Liver (tissue), 8 donors: ENCODE measurements at regions not wholly inside any gene's neighbourhood (a gene's known extent, or its start where the extent isn't known, plus 50 kb on each side); places are given as distances from the start of the nearest gene placed in this dataset.

Experiments used
- DNase-seq: peaks from one replicate; pipeline ENCODE4 v3.0.0-alpha.2; 2017; ENCODE audit warnings: low spot score
- H3K27ac ChIP-seq, 2 donors: one replicate each; pipeline ENCODE4 v1.7.0; 2013; ENCODE audit warnings: inconsistent platforms in 2 of 2, low read length in 2 of 2, control low read depth in 1 of 2, low read depth in 1 of 2, mild to moderate bottlenecking in 1 of 2
- H3K27me3 ChIP-seq, 4 donors: one replicate each; pipeline versions ENCODE4 v1.6.1 to v1.7.0; 2013; ENCODE audit warnings: low read length in 3 of 4, inconsistent platforms in 1 of 4, mild to moderate bottlenecking in 1 of 4, moderate library complexity in 1 of 4; ENCODE audit not compliant: control insufficient read depth in 4 of 4, insufficient read depth in 4 of 4
- H3K36me3 ChIP-seq, 4 donors: one replicate each; pipeline versions ENCODE4 v1.6.1 to v1.7.0; 2013; ENCODE audit warnings: low read length in 3 of 4, mild to moderate bottlenecking in 3 of 4, low read depth in 1 of 4, moderate library complexity in 1 of 4; ENCODE audit not compliant: control insufficient read depth in 4 of 4, insufficient read depth in 3 of 4
- H3K4me1 ChIP-seq, 4 donors: one replicate each; pipeline versions ENCODE4 v1.6.1 to v1.7.0; 2013; ENCODE audit warnings: low read length in 3 of 4, mild to moderate bottlenecking in 3 of 4, moderate library complexity in 1 of 4; ENCODE audit not compliant: control insufficient read depth in 4 of 4, insufficient read depth in 4 of 4
- H3K4me3 ChIP-seq, 3 donors: one replicate each; pipeline versions ENCODE4 v1.6.1 to v1.7.0; 2013; ENCODE audit warnings: low read length in 3 of 3, control low read depth in 1 of 3, low read depth in 1 of 3, mild to moderate bottlenecking in 1 of 3
- H3K9ac ChIP-seq, 2 donors: one replicate each; pipeline ENCODE4 v1.7.0; 2013; ENCODE audit warnings: low read length in 2 of 2, mild to moderate bottlenecking in 2 of 2, moderate library complexity in 2 of 2, control low read depth in 1 of 2, low read depth in 1 of 2
- H3K9me3 ChIP-seq, 4 donors: one replicate each; pipeline versions ENCODE4 v1.6.1 to v1.7.0; 2013; ENCODE audit warnings: low read length in 3 of 4; ENCODE audit not compliant: control insufficient read depth in 4 of 4
- ATF3 ChIP-seq: IDR thresholded peaks from 2 replicates; pipeline ENCODE4 v1.6.1; 2016; ENCODE audit warnings: antibody characterized with exemption
- CTCF ChIP-seq: fragments of 150-350 bp; IDR thresholded peaks from 2 replicates; pipeline ENCODE4 v1.5.1; 2017; ENCODE audit warnings: improper control_type of control experiment, low read depth, low read length; ENCODE audit not compliant: missing input control
- EGR1 ChIP-seq, 2 donors: IDR thresholded peaks; 2 replicates each; pipeline ENCODE4 v1.6.1; 2016 to 2018; ENCODE audit warnings: antibody characterized with exemption in 2 of 2, low read depth in 2 of 2
- FOXA1 ChIP-seq: IDR thresholded peaks from 2 replicates; pipeline ENCODE4 v1.6.1; 2016; ENCODE audit warnings: antibody characterized with exemption
- FOXA2 ChIP-seq: IDR thresholded peaks from 2 replicates; pipeline ENCODE4 v1.6.1; 2016; ENCODE audit warnings: antibody characterized with exemption
- GABPA ChIP-seq, 2 donors: IDR thresholded peaks in 1 of 2; conservative IDR thresholded peaks in 1 of 2; 2 replicates each; pipeline ENCODE4 v1.6.1; 2016; ENCODE audit warnings: antibody characterized with exemption in 2 of 2, mild to moderate bottlenecking in 1 of 2, moderate library complexity in 1 of 2
- HNF4A ChIP-seq, 2 donors: conservative IDR thresholded peaks; 2 replicates each; pipeline ENCODE4 v1.6.1; 2016; ENCODE audit warnings: antibody characterized with exemption in 2 of 2, mild to moderate bottlenecking in 2 of 2
- HNF4G ChIP-seq: IDR thresholded peaks from 2 replicates; pipeline ENCODE4 v1.6.1; 2016; ENCODE audit warnings: antibody characterized with exemption
- JUND ChIP-seq, 2 donors: IDR thresholded peaks; 2 replicates each; pipeline ENCODE4 v1.6.1; 2016; ENCODE audit warnings: antibody characterized with exemption in 2 of 2
- RAD21 ChIP-seq, 2 donors: IDR thresholded peaks; 2 replicates each; pipeline ENCODE4 v1.6.1; 2016; ENCODE audit warnings: antibody characterized with exemption in 2 of 2, mild to moderate bottlenecking in 2 of 2
- REST ChIP-seq: IDR thresholded peaks from 2 replicates; pipeline ENCODE4 v1.6.1; 2016; ENCODE audit warnings: antibody characterized with exemption, mild to moderate bottlenecking
- RXRA ChIP-seq, 2 donors: IDR thresholded peaks; 2 replicates each; pipeline ENCODE4 v1.6.1; 2017 to 2018; ENCODE audit warnings: antibody characterized with exemption in 2 of 2, mild to moderate bottlenecking in 1 of 2
- TAF1 ChIP-seq: conservative IDR thresholded peaks from 2 replicates; pipeline ENCODE4 v1.6.1; 2016; ENCODE audit warnings: antibody characterized with exemption, mild to moderate bottlenecking
- YY1 ChIP-seq: IDR thresholded peaks from 2 replicates; pipeline ENCODE4 v1.6.1; 2016; ENCODE audit warnings: antibody characterized with exemption, mild to moderate bottlenecking
- ZBTB33 ChIP-seq: IDR thresholded peaks from 2 replicates; pipeline ENCODE4 v1.6.1; 2016; ENCODE audit warnings: antibody characterized with exemption
- WGBS: extraction: QIAGEN DNeasy Blood & Tissue Kit; methylation state at CpG from one replicate; pipeline ENCODE4 v1.1.7; 2013; 5-methylcytosine and 5-hydroxymethylcytosine counted together
- donor health status: healthy.
- donor health status: healthy.
- donor health status: healthy.
- donor health status: healthy.
- donor health status: healthy.

- no peak overlapping the region for H3K27ac ChIP-seq
- DNase-seq = no peak
- no peaks in the 10 kb centered on the region for H3K4me1 ChIP-seq
- H3K9ac ChIP-seq = no peak overlapping the region
- WGBS = 81% methylated on average over 8 of the region's 8 CpGs
- no peaks in the 10 kb centered on the region for H3K9me3 ChIP-seq
- H3K4me3 ChIP-seq = no peak overlapping the region
- H3K27me3 ChIP-seq = no peaks in the 10 kb centered on the region
- TF ChIP-seq HNF4G = no peak
- no peak for TF ChIP-seq ATF3
- no peak for TF ChIP-seq TAF1
- TF ChIP-seq HNF4A (conservative IDR thresholded peaks at IDR 0.05) = no peak
- TF ChIP-seq CTCF = no peak
- TF ChIP-seq JUND (IDR thresholded peaks at IDR 0.05) = no peak
- TF ChIP-seq FOXA1 = no peak
- no peaks in the 10 kb centered on the region for H3K36me3 ChIP-seq
These were observed 294.0 kb downstream of the MED10 start for GRCh38 chr5:6084376-6084775.

GRCh38 chr5:6083311-6083978, 294.9 kb downstream of the MED10 start:
- no peak for DNase-seq
- Histone ChIP-seq H3K9me3 (no peaks in the 10 kb centered on the region), H3K4me3 (no peak overlapping the region), H3K36me3 (no peaks in the 10 kb centered on the region), H3K9ac (no peak overlapping the region), H3K27me3 (no peaks in the 10 kb centered on the region), H3K27ac (no peak overlapping the region), H3K4me1 (no peaks in the 10 kb centered on the region)
- WGBS = 76% methylated on average over 11 of the region's 11 CpGs
- TF ChIP-seq JUND (IDR thresholded peaks at IDR 0.05) = no peak
- no peak for TF ChIP-seq ATF3
- TF ChIP-seq EGR1 (IDR thresholded peaks at IDR 0.05; ENCODE audit: low read depth in 2 of 2) = no peak
- no peak for TF ChIP-seq REST
- TF ChIP-seq GABPA (IDR thresholded peaks at IDR 0.05 in 1 of 2, conservative IDR thresholded peaks at IDR 0.05 in 1 of 2) = no peak
- no peak for TF ChIP-seq FOXA2
- TF ChIP-seq CTCF = no peak
- TF ChIP-seq ZBTB33 = no peak
- no peak for TF ChIP-seq YY1
- no peak for TF ChIP-seq RXRA (IDR thresholded peaks at IDR 0.05)
- no peak for TF ChIP-seq TAF1
- no peak for TF ChIP-seq HNF4G
- TF ChIP-seq RAD21 (IDR thresholded peaks at IDR 0.05) = no peak
